IMR-90 (cell line): ENCODE measurements at regions not wholly inside any gene's neighbourhood (a gene's known extent, or its start where the extent isn't known, plus 50 kb on each side); places are given as distances from the start of the nearest gene placed in this dataset.

ENCODE experiments used
- ATAC-seq: fragments of 200-7000 bp; cut with Tn5 transposase; 2 replicates; pipeline ENCODE4 v1.9.1; 2020; ENCODE audit warnings: low read depth, mild to moderate bottlenecking, moderate library complexity
- BruUV-seq: library from RNA; stranded (reverse); fragments of 400-500 nt; replicated peaks from 2 replicates; lab custom pipeline; 2021; lab: Mats Ljungman, UMichigan
- CTCF ChIA-PET: fragments of 300-600 bp; formaldehyde crosslinking; extraction: SDS; loops from one replicate; lab custom pipeline; 2021; ENCODE audit warnings: antibody characterized with exemption; lab: Yijun Ruan, JAX
- POLR2A ChIA-PET: fragments of 300-600 bp; sonication (Branson Sonifier 250); formaldehyde crosslinking; loops from one replicate; lab custom pipeline; 2022; ENCODE audit warnings: antibody characterized with exemption; ENCODE audit not compliant: unreplicated experiment; lab: Charles Lee
- DNase-seq: peaks from one replicate; pipeline ENCODE4 v3.0.0; 2013
- H2AFZ ChIP-seq: replicated peaks from 2 replicates; pipeline ENCODE3; 2013; ENCODE audit warnings: low read length, mild to moderate bottlenecking; ENCODE audit not compliant: poor library complexity
- H2AK5ac ChIP-seq: 2 replicates; pipeline ENCODE4 v1.6.1; 2013; ENCODE audit warnings: low read depth, low read length, inconsistent platforms
- H2AK9ac ChIP-seq: replicated peaks from 2 replicates; pipeline ENCODE3; 2013; ENCODE audit warnings: mild to moderate bottlenecking, low read depth, low read length, moderate library complexity; ENCODE audit not compliant: poor library complexity
- H2BK120ac ChIP-seq: 2 replicates; pipeline ENCODE4 v1.6.1; 2013; ENCODE audit warnings: low read depth, low read length, inconsistent platforms
- H2BK15ac ChIP-seq: 3 replicates; pipeline ENCODE4 v1.6.1; 2013; ENCODE audit warnings: low read depth, low read length, inconsistent platforms
- H2BK20ac ChIP-seq: 2 replicates; pipeline ENCODE4 v1.6.1; 2013; ENCODE audit warnings: low read depth, mild to moderate bottlenecking, inconsistent platforms, low read length, moderate library complexity
- H2BK5ac ChIP-seq: 2 replicates; pipeline ENCODE4 v1.6.1; 2013; ENCODE audit warnings: mild to moderate bottlenecking, low read depth, low read length, inconsistent platforms; ENCODE audit not compliant: poor library complexity, severe bottlenecking
- H3K14ac ChIP-seq: replicated peaks from 2 replicates; pipeline ENCODE4 v1.6.1; 2013; ENCODE audit warnings: low read depth, low read length, inconsistent platforms
- H3K18ac ChIP-seq: 2 replicates; pipeline ENCODE4 v1.6.1; 2013; ENCODE audit warnings: low read depth, low read length, control low read depth
- H3K23ac ChIP-seq: 2 replicates; pipeline ENCODE4 v1.6.1; 2013; ENCODE audit warnings: low read depth, low read length, inconsistent platforms
- H3K27ac ChIP-seq: 2 replicates; pipeline ENCODE4 v1.5.1; 2013; ENCODE audit warnings: mild to moderate bottlenecking, control low read depth, low read length; ENCODE audit not compliant: insufficient read depth
- H3K27me3 ChIP-seq: 2 replicates; pipeline ENCODE4 v1.6.1; 2013; ENCODE audit warnings: low read length; ENCODE audit not compliant: control insufficient read depth, insufficient read depth
- H3K36me3 ChIP-seq: 2 replicates; pipeline ENCODE4 v1.6.1; 2013; ENCODE audit warnings: low read length, mixed read lengths; ENCODE audit not compliant: control insufficient read depth, insufficient read depth
- H3K4ac ChIP-seq: 2 replicates; pipeline ENCODE4 v1.6.1; 2013; ENCODE audit warnings: low read depth, low read length, inconsistent platforms
- H3K4me1 ChIP-seq: 2 replicates; pipeline ENCODE4 v1.6.1; 2013; ENCODE audit warnings: low read length, mixed read lengths; ENCODE audit not compliant: control insufficient read depth, insufficient read depth
- H3K4me2 ChIP-seq: 2 replicates; pipeline ENCODE4 v1.6.1; 2013; ENCODE audit warnings: low read depth, mild to moderate bottlenecking, control low read depth, low read length, moderate library complexity
- H3K4me3 ChIP-seq: 2 replicates; pipeline ENCODE4 v1.5.1; 2013; ENCODE audit warnings: low read depth, mild to moderate bottlenecking, control low read depth, low read length, moderate library complexity; ENCODE audit not compliant: insufficient read depth
- H3K56ac ChIP-seq: 2 replicates; pipeline ENCODE4 v1.6.1; 2013; ENCODE audit warnings: low read length, inconsistent platforms; ENCODE audit not compliant: insufficient read depth; ENCODE audit errors: extremely low read depth
- H3K79me1 ChIP-seq, 2 experiments: 2 replicates each; pipeline ENCODE4 v1.6.1; 2013; ENCODE audit warnings: low read length in 2 of 2, inconsistent platforms in 1 of 2, low read depth in 1 of 2
- H3K9ac ChIP-seq: 2 replicates; pipeline ENCODE4 v1.6.1; 2013; ENCODE audit warnings: low read depth, low read length, control low read depth
- H3K9me1 ChIP-seq: 2 replicates; pipeline ENCODE4 v1.6.1; 2013; ENCODE audit warnings: low read length, inconsistent platforms; ENCODE audit not compliant: insufficient read depth
- H3K9me3 ChIP-seq: 2 replicates; pipeline ENCODE4 v1.6.1; 2013; ENCODE audit warnings: low read length; ENCODE audit not compliant: control insufficient read depth, insufficient read depth
- H4K20me1 ChIP-seq: 2 replicates; pipeline ENCODE4 v1.6.1; 2013; ENCODE audit warnings: low read length, inconsistent platforms; ENCODE audit not compliant: insufficient read depth
- H4K5ac ChIP-seq: 2 replicates; pipeline ENCODE4 v1.6.1; 2013; ENCODE audit warnings: mild to moderate bottlenecking, low read depth, low read length, control low read depth
- H4K8ac ChIP-seq, 2 experiments: 2 replicates each; pipeline ENCODE4 v1.6.1; 2013; ENCODE audit warnings: low read depth in 2 of 2, low read length in 2 of 2, control low read depth in 1 of 2, inconsistent platforms in 1 of 2
- H4K91ac ChIP-seq: 2 replicates; pipeline ENCODE4 v1.6.1; 2013; ENCODE audit warnings: low read depth, low read length, inconsistent platforms; ENCODE audit not compliant: insufficient read depth
- BHLHE40 ChIP-seq: fragments of 150-350 bp; IDR thresholded peaks from 2 replicates; pipeline ENCODE4 v1.6.1; 2016; ENCODE audit warnings: mild to moderate bottlenecking, low read depth, low read length
- CEBPB ChIP-seq: IDR thresholded peaks from 2 replicates; pipeline ENCODE4 v1.6.1; 2012; ENCODE audit warnings: low read depth, low read length, improper control_type of control experiment
- CHD1 ChIP-seq: IDR thresholded peaks from 2 replicates; pipeline ENCODE4 v1.6.1; 2012; ENCODE audit warnings: low read depth, low read length, improper control_type of control experiment
- ELK1 ChIP-seq: fragments of 150-350 bp; IDR thresholded peaks from 2 replicates; pipeline ENCODE4 v1.6.1; 2016; ENCODE audit warnings: low read depth, mild to moderate bottlenecking, low read length, moderate library complexity, borderline replicate concordance
- FOS ChIP-seq: fragments of 150-350 bp; IDR thresholded peaks from 2 replicates; pipeline ENCODE4 v1.6.1; 2016; ENCODE audit warnings: low read depth, low read length
- MAFK ChIP-seq: IDR thresholded peaks from 2 replicates; pipeline ENCODE4 v1.6.1; 2012; ENCODE audit warnings: low read depth, low read length, improper control_type of control experiment
- MAZ ChIP-seq: IDR thresholded peaks from 2 replicates; pipeline ENCODE4 v1.6.1; 2012; ENCODE audit warnings: low read depth, mild to moderate bottlenecking, low read length, improper control_type of control experiment, moderate library complexity, borderline replicate concordance
- NFE2L2 ChIP-seq: fragments of 150-350 bp; IDR thresholded peaks from 2 replicates; pipeline ENCODE4 v1.6.1; 2016; ENCODE audit warnings: low read depth, mild to moderate bottlenecking, low read length
- POLR2A ChIP-seq: IDR thresholded peaks from 2 replicates; pipeline ENCODE4 v1.6.1; 2012; ENCODE audit warnings: mild to moderate bottlenecking, low read depth, low read length
- RAD21 ChIP-seq: IDR thresholded peaks from 2 replicates; pipeline ENCODE4 v1.6.1; 2012; ENCODE audit warnings: low read length, improper control_type of control experiment
- RCOR1 ChIP-seq: IDR thresholded peaks from 2 replicates; pipeline ENCODE4 v1.6.1; 2012; ENCODE audit warnings: mild to moderate bottlenecking, low read length, improper control_type of control experiment; ENCODE audit not compliant: insufficient replicate concordance
- RFX5 ChIP-seq: IDR thresholded peaks from 2 replicates; pipeline ENCODE4 v1.8.0; 2012; ENCODE audit warnings: low read depth, mild to moderate bottlenecking, low read length, moderate library complexity
- SMC3 ChIP-seq: fragments of 150-350 bp; IDR thresholded peaks from 2 replicates; pipeline ENCODE4 v1.6.1; 2016; ENCODE audit warnings: low read depth, mild to moderate bottlenecking, antibody characterized with exemption, low read length, moderate library complexity
- WGBS, 2 experiments: methylation state at CpG; one replicate each; pipeline versions ENCODE4 v1.1.5 to v1.1.7; 2013; ENCODE audit warnings: missing lambda C conversion rate in 2 of 2; ENCODE audit not compliant: insufficient read length in 1 of 2; ENCODE audit errors: extremely low coverage in 2 of 2; 5-methylcytosine and 5-hydroxymethylcytosine counted together
- dilution Hi-C: fragments of 300-500 bp; cut with HindIII; formaldehyde crosslinking; loops from one replicate; pipeline ENCODE4 v1.14.3; 2018; ENCODE audit warnings: low sequenced_read_pairs; ENCODE audit not compliant: unreplicated experiment
- in situ Hi-C: fragments of 300-500 bp; cut with MboI; formaldehyde crosslinking; loops from 3 replicates; pipeline ENCODE4 v1.14.3; 2019; ENCODE audit warnings: low sequenced_read_pairs, inconsistent platforms, mixed read lengths
- intact Hi-C: fragments of 100-400 bp; cut with micrococcal nuclease; formaldehyde crosslinking; loops from 2 replicates; pipeline ENCODE4 v1.10.0; 2022
- TF ChIP-seq, protein P1 (sequence below): fragments of 150-350 bp; IDR thresholded peaks from 2 replicates; pipeline ENCODE4 v1.6.1; 2017; ENCODE audit warnings: mild to moderate bottlenecking, antibody characterized with exemption, low read length, low read depth

- ATAC-seq = no peak
- TF ChIP-seq BHLHE40 (no peak), SMC3 (no peak), RCOR1 (no peak), FOS (no peak), ELK1 (no peak), RFX5 (no peak), CHD1 (no peak), MAZ (no peak), POLR2A (no peak), MAFK (no peak), NFE2L2 (no peak), RAD21 (no peak), CEBPB (no peak)
- TF ChIP-seq, protein P1, sequence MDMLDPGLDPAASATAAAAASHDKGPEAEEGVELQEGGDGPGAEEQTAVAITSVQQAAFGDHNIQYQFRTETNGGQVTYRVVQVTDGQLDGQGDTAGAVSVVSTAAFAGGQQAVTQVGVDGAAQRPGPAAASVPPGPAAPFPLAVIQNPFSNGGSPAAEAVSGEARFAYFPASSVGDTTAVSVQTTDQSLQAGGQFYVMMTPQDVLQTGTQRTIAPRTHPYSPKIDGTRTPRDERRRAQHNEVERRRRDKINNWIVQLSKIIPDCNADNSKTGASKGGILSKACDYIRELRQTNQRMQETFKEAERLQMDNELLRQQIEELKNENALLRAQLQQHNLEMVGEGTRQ = no peak
- H3K9me1 ChIP-seq = no peaks in the 10 kb centered on the region
- dilution Hi-C loops (no loop called here), intact Hi-C loops (no loop called here), in situ Hi-C loops (no loop called here)
- no peak overlapping the region for H2AK9ac ChIP-seq
- H2BK120ac ChIP-seq = no peak overlapping the region
- H3K23ac ChIP-seq = no peak overlapping the region
- no peak overlapping the region for H3K4ac ChIP-seq
- H2AK5ac ChIP-seq = no peak overlapping the region
- no peaks in the 10 kb centered on the region for H3K4me1 ChIP-seq
- no peak overlapping the region for H3K4me2 ChIP-seq
- no CpG with 5 or more reads among the region's 1 CpG for WGBS, 2 experiments
- no peak overlapping the region for H4K91ac ChIP-seq
- H2AFZ ChIP-seq = no peak overlapping the region
- no peaks in the 10 kb centered on the region for H3K27me3 ChIP-seq
- no peak for DNase-seq
- H3K14ac ChIP-seq = no peak overlapping the region
- H4K20me1 ChIP-seq = no peaks in the 10 kb centered on the region
- H4K5ac ChIP-seq = no peak overlapping the region
- H3K4me3 ChIP-seq = no peak overlapping the region
- no peak overlapping the region for H2BK5ac ChIP-seq
- no peak overlapping the region for H3K18ac ChIP-seq
- no peak overlapping the region for H4K8ac ChIP-seq
- H3K79me1 ChIP-seq = no peaks in the 10 kb centered on the region
- no peaks in the 10 kb centered on the region for H3K9me3 ChIP-seq
- CTCF ChIA-PET = no interaction called here
- no TSS peak for BruUV-seq
- H2BK15ac ChIP-seq = no peak overlapping the region
- POLR2A ChIA-PET = no interaction called here
- no peaks in the 10 kb centered on the region for H3K36me3 ChIP-seq
- no peak overlapping the region for H3K27ac ChIP-seq
- no peak overlapping the region for H3K9ac ChIP-seq
- H3K56ac ChIP-seq = no peak overlapping the region
- no peak overlapping the region for H2BK20ac ChIP-seq
Observed at GRCh38 chr1:87985071-87985470, 656.4 kb downstream of the LMO4 start.
